ENCODE measurements at regions not wholly inside any gene's neighbourhood (a gene's known extent, or its start where the extent isn't known, plus 50 kb on each side); places are given as distances from the start of the nearest gene placed in this dataset.

GRCh38 chr2:172376016-172376415, 51.4 kb upstream of the ITGA6 start:
- no peak for DNase-seq (ENCODE audit: low read depth)
- TF ChIP-seq CTCF (IDR thresholded peaks at IDR 0.05; ENCODE audit: insufficient read depth, low read depth, low read length): no peak

GRCh38 chr2:172376505-172377125, 50.8 kb upstream of the ITGA6 start:
- no peak overlapping the region for H3K4me3 ChIP-seq (ENCODE audit: low read depth, low read length)
- no peak for DNase-seq (ENCODE audit: low read depth)
- TF ChIP-seq CTCF (IDR thresholded peaks at IDR 0.05; ENCODE audit: insufficient read depth, low read depth, low read length): no peak

More at GRCh38 chr2:172376016-172376415, 51.4 kb upstream of the ITGA6 start:
- no peak overlapping the region for H3K4me3 ChIP-seq (ENCODE audit: low read depth, low read length)

GRCh38 chr2:172377408-172377807, 50.0 kb upstream of the ITGA6 start:
- no peak for DNase-seq (ENCODE audit: low read depth)
- no peak overlapping the region for H3K4me3 ChIP-seq (ENCODE audit: low read depth, low read length)

More at GRCh38 chr2:172377408-172377807, 50.0 kb upstream of the ITGA6 start:
- TF ChIP-seq CTCF (IDR thresholded peaks at IDR 0.05; ENCODE audit: insufficient read depth, low read depth, low read length): no peak

Data from fibroblast of villous mesenchyme (primary cell).